Thymus (tissue), 11 donors: ENCODE measurements at regions not wholly inside any gene's neighbourhood (a gene's known extent, or its start where the extent isn't known, plus 50 kb on each side); places are given as distances from the start of the nearest gene placed in this dataset.

ENCODE experiments used
- DNase-seq, 9 donors: peaks; one replicate each; pipeline ENCODE4 v3.0.0-alpha.2; 2013; ENCODE audit warnings: low spot score in 9 of 9, low read depth in 6 of 9, missing footprints in 1 of 9
- H3K27ac ChIP-seq, 2 donors: one replicate each; pipeline ENCODE4 v1.5.1; 2013; ENCODE audit warnings: control low read depth in 1 of 2, low read depth in 1 of 2, low read length in 1 of 2, mild to moderate bottlenecking in 1 of 2, moderate library complexity in 1 of 2
- H3K27me3 ChIP-seq, 2 donors: one replicate each; pipeline ENCODE4 v1.5.1; 2013; ENCODE audit warnings: low read length in 1 of 2; ENCODE audit not compliant: control insufficient read depth in 2 of 2, insufficient read depth in 1 of 2
- H3K36me3 ChIP-seq, 2 donors: one replicate each; pipeline ENCODE4 v1.5.1; 2013; ENCODE audit warnings: low read length in 1 of 2, mild to moderate bottlenecking in 1 of 2, moderate library complexity in 1 of 2; ENCODE audit not compliant: control insufficient read depth in 2 of 2, insufficient read depth in 2 of 2
- H3K4me1 ChIP-seq, 2 donors: one replicate each; pipeline ENCODE4 v1.5.1; 2013; ENCODE audit warnings: low read length in 2 of 2; ENCODE audit not compliant: control insufficient read depth in 2 of 2, insufficient read depth in 2 of 2
- H3K4me3 ChIP-seq, 2 donors: one replicate each; pipeline ENCODE4 v1.5.1; 2013; ENCODE audit warnings: low read length in 2 of 2, control low read depth in 1 of 2, mild to moderate bottlenecking in 1 of 2
- H3K9me3 ChIP-seq, 2 donors: one replicate each; pipeline ENCODE4 v1.5.1; 2013; ENCODE audit warnings: low read length in 1 of 2, mild to moderate bottlenecking in 1 of 2; ENCODE audit not compliant: control insufficient read depth in 2 of 2, insufficient read depth in 1 of 2
- WGBS: extraction: QIAGEN DNeasy Blood & Tissue Kit; methylation state at CpG from one replicate; pipeline ENCODE4 v1.1.7; 2013; 5-methylcytosine and 5-hydroxymethylcytosine counted together
- donor health status: healthy.

GRCh38 chr10:123606006-123606405 lies 60.1 kb upstream of the GPR26 start:
- no peak for DNase-seq
- H3K27ac ChIP-seq: no peak overlapping the region
- H3K4me1 ChIP-seq: no peaks in the 10 kb centered on the region
- H3K9me3 ChIP-seq: no peaks in the 10 kb centered on the region
- peaks cover 0 to 4% of the 10 kb centered on the region in 2 donors for H3K27me3 ChIP-seq
- H3K36me3 ChIP-seq: no peaks in the 10 kb centered on the region
- 83% methylated on average over 9 of the region's 9 CpGs for WGBS
- no peak overlapping the region for H3K4me3 ChIP-seq

GRCh38 chr10:123606955-123607354 lies 59.2 kb upstream of the GPR26 start:
- H3K36me3 ChIP-seq: no peaks in the 10 kb centered on the region
- peaks cover 0 to 4% of the 10 kb centered on the region in 2 donors for H3K27me3 ChIP-seq
- WGBS: 34% methylated on average over 3 of the region's 3 CpGs
- no peaks in the 10 kb centered on the region for H3K4me1 ChIP-seq
- H3K27ac ChIP-seq: no peak overlapping the region
- no peaks in the 10 kb centered on the region for H3K9me3 ChIP-seq
- no peak for DNase-seq
- H3K4me3 ChIP-seq: no peak overlapping the region

GRCh38 chr10:123607386-123607785 lies 58.8 kb upstream of the GPR26 start:
- Histone ChIP-seq H3K4me3 (no peak overlapping the region), H3K27ac (no peak overlapping the region), H3K9me3 (no peaks in the 10 kb centered on the region), H3K36me3 (no peaks in the 10 kb centered on the region), H3K4me1 (no peaks in the 10 kb centered on the region), H3K27me3 (peaks cover 0 to 4% of the 10 kb centered on the region in 2 donors)
- DNase-seq: no peak
- 15% methylated on average over 1 of the region's 1 CpG for WGBS

GRCh38 chr10:123608047-123608446 lies 58.1 kb upstream of the GPR26 start:
- H3K36me3 ChIP-seq: no peaks in the 10 kb centered on the region
- WGBS: 49% methylated on average over 3 of the region's 3 CpGs

GRCh38 chr10:123611243-123611642 lies 54.9 kb upstream of the GPR26 start:
- Histone ChIP-seq H3K4me1 (no peaks in the 10 kb centered on the region), H3K9me3 (no peaks in the 10 kb centered on the region), H3K27ac (no peak overlapping the region), H3K4me3 (no peak overlapping the region), H3K27me3 (peaks cover 0 to 4% of the 10 kb centered on the region in 2 donors), H3K36me3 (no peaks in the 10 kb centered on the region)
- WGBS: 83% methylated on average over 3 of the region's 3 CpGs
- no peak for DNase-seq

More at GRCh38 chr10:123608047-123608446, 58.1 kb upstream of the GPR26 start:
- H3K4me3 ChIP-seq: no peak overlapping the region
- H3K27ac ChIP-seq: no peak overlapping the region
- H3K27me3 ChIP-seq: peaks cover 0 to 4% of the 10 kb centered on the region in 2 donors
- no peaks in the 10 kb centered on the region for H3K9me3 ChIP-seq
- DNase-seq: no peak
- no peaks in the 10 kb centered on the region for H3K4me1 ChIP-seq

GRCh38 chr10:123611876-123612275 lies 54.3 kb upstream of the GPR26 start:
- no peak overlapping the region for H3K4me3 ChIP-seq
- WGBS: 86% methylated on average over 3 of the region's 3 CpGs
- DNase-seq: no peak
- H3K4me1 ChIP-seq: no peaks in the 10 kb centered on the region
- H3K27me3 ChIP-seq: peaks cover 0 to 4% of the 10 kb centered on the region in 2 donors
- H3K36me3 ChIP-seq: no peaks in the 10 kb centered on the region
- no peaks in the 10 kb centered on the region for H3K9me3 ChIP-seq
- no peak overlapping the region for H3K27ac ChIP-seq

- no peak overlapping the region for H3K27ac ChIP-seq
- no peak overlapping the region for H3K4me3 ChIP-seq
- no peaks in the 10 kb centered on the region for H3K36me3 ChIP-seq
- H3K27me3 ChIP-seq: no peaks in the 10 kb centered on the region
- no peaks in the 10 kb centered on the region for H3K9me3 ChIP-seq
- no peaks in the 10 kb centered on the region for H3K4me1 ChIP-seq
- WGBS: 86% methylated on average over 7 of the region's 7 CpGs
- DNase-seq: no peak
These were observed 52.8 kb upstream of the GPR26 start for GRCh38 chr10:123613346-123613850.

- H3K9me3 ChIP-seq: no peaks in the 10 kb centered on the region
- no peaks in the 10 kb centered on the region for H3K4me1 ChIP-seq
- 22% methylated on average over 12 of the region's 12 CpGs for WGBS
- peak; percentile 16 to 80 (median 52) for DNase-seq
- H3K36me3 ChIP-seq: no peaks in the 10 kb centered on the region
- H3K4me3 ChIP-seq: no peak overlapping the region
- no peak overlapping the region for H3K27ac ChIP-seq
- no peaks in the 10 kb centered on the region for H3K27me3 ChIP-seq
These were observed 51.3 kb upstream of the GPR26 start for GRCh38 chr10:123614888-123615287.
